OCI-LY7 (cell line): ENCODE measurements at regions not wholly inside any gene's neighbourhood (a gene's known extent, or its start where the extent isn't known, plus 50 kb on each side); places are given as distances from the start of the nearest gene placed in this dataset.
"Not testable (repeated sequence)": the region's sequence is repeated elsewhere in the genome, so short reads cannot be mapped to it uniquely, and the experiment has no call there.

Experiments
- BruUV-seq: library from RNA; stranded (reverse); fragments of 400-500 nt; replicated peaks from 2 replicates; lab custom pipeline; 2021; lab: Mats Ljungman, UMichigan
- CTCF ChIA-PET: fragments of 300-600 bp; sonication (Branson Sonifier 250); formaldehyde crosslinking; loops from one replicate; lab custom pipeline; 2022; ENCODE audit warnings: antibody characterized with exemption; ENCODE audit not compliant: unreplicated experiment; lab: Charles Lee
- POLR2A ChIA-PET: fragments of 300-600 bp; sonication (Branson Sonifier 250); formaldehyde crosslinking; loops from one replicate; lab custom pipeline; 2022; ENCODE audit warnings: antibody characterized with exemption; lab: Charles Lee
- DNase-seq: peaks from one replicate; pipeline ENCODE4 v3.0.0-alpha.2; 2015; ENCODE audit warnings: low spot score
- H2AFZ ChIP-seq: fragments of 200-600 bp; sonication (generic), shearing (Covaris generic); 2 replicates; pipeline ENCODE4 v1.6.1; 2014; ENCODE audit warnings: mild to moderate bottlenecking, antibody characterized with exemption, low read length, moderate library complexity
- H3K27ac ChIP-seq: fragments of 200-600 bp; sonication (generic); 2 replicates; pipeline ENCODE4 v1.5.1; 2014; ENCODE audit warnings: mixed run types, low read depth, mild to moderate bottlenecking, moderate library complexity, low read length, inconsistent platforms; ENCODE audit not compliant: poor library complexity, severe bottlenecking
- H3K36me3 ChIP-seq: fragments of 200-600 bp; sonication (generic); 2 replicates; pipeline ENCODE4 v1.6.1; 2014; ENCODE audit warnings: mild to moderate bottlenecking, antibody characterized with exemption, low read length, moderate library complexity, mixed read lengths; ENCODE audit not compliant: insufficient read depth
- H3K4me1 ChIP-seq: fragments of 200-600 bp; sonication (generic); 2 replicates; pipeline ENCODE4 v1.5.1; 2014; ENCODE audit warnings: mild to moderate bottlenecking, low read length; ENCODE audit not compliant: insufficient read depth, poor library complexity, severe bottlenecking
- H3K4me2 ChIP-seq: fragments of 200-600 bp; sonication (generic); 2 replicates; pipeline ENCODE4 v1.6.1; 2014; ENCODE audit warnings: mild to moderate bottlenecking, low read length
- H3K4me3 ChIP-seq: fragments of 200-600 bp; sonication (generic); 2 replicates; pipeline ENCODE4 v1.5.1; 2014; ENCODE audit warnings: mild to moderate bottlenecking, low read depth, low read length; ENCODE audit not compliant: poor library complexity, severe bottlenecking
- H3K79me2 ChIP-seq: fragments of 200-600 bp; sonication (generic); 2 replicates; pipeline ENCODE4 v1.6.1; 2016; ENCODE audit warnings: low read depth, mild to moderate bottlenecking, low read length, moderate library complexity, mixed read lengths; ENCODE audit not compliant: insufficient read depth
- H3K9me2 ChIP-seq: fragments of 200-600 bp; sonication (generic); 2 replicates; pipeline ENCODE4 v1.6.1; 2016; ENCODE audit warnings: mild to moderate bottlenecking, low read length, mixed read lengths; ENCODE audit not compliant: insufficient read depth
- H3K9me3 ChIP-seq: fragments of 200-600 bp; sonication (generic); 2 replicates; pipeline ENCODE4 v1.6.1; 2014; ENCODE audit warnings: mild to moderate bottlenecking, mixed run types, low read length, mixed read lengths
- H4K20me1 ChIP-seq: fragments of 200-600 bp; sonication (generic); 2 replicates; pipeline ENCODE4 v1.6.1; 2014; ENCODE audit warnings: mild to moderate bottlenecking, antibody characterized with exemption, low read length, moderate library complexity, mixed read lengths; ENCODE audit not compliant: insufficient read depth
- CTCF ChIP-seq: fragments of 200-600 bp; sonication (generic); conservative IDR thresholded peaks from 2 replicates; pipeline ENCODE4 v1.5.1; 2014; ENCODE audit warnings: mild to moderate bottlenecking, antibody characterized with exemption, low read length, moderate library complexity, mixed read lengths
- EZH2phosphoT487 ChIP-seq: fragments of 200-600 bp; sonication (generic); IDR thresholded peaks from 2 replicates; pipeline ENCODE4 v1.6.1; 2018; ENCODE audit warnings: low read depth, borderline replicate concordance, mild to moderate bottlenecking, mixed run types, antibody characterized with exemption, low read length, moderate library complexity, mixed read lengths
- intact Hi-C: fragments of 100-400 bp; cut with micrococcal nuclease; formaldehyde crosslinking; loops from one replicate; pipeline ENCODE4 v1.10.0; 2022; ENCODE audit not compliant: unreplicated experiment

DNA sequence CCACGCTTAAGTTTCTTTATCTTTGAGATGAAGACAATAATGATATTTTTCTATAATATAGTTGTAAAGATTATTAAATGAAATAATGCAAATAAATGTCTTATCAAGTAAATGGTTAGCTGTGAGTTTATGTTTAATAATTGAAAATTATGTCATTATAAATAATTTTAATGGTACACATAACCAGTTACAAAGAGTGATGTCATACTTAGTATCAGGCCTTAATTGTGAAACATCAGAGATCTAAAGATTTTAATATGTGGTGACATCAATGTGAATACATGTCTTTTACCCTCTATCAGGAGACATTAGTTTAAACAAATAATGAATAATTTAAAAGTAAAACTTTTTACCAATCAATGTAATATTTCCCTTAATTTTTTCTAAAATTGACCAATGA, 63.8 kb upstream of the P2RY1 start:
- intact Hi-C loops = no loop called here
- POLR2A ChIA-PET = interaction anchor here (1.0 kb wide), 1 partner anchor 11 kb away, joined by 3 read pairs; no protein-coding TSS in a partner anchor
- TF ChIP-seq EZH2phosphoT487 (no peak), CTCF (no peak)
- Histone ChIP-seq H3K9me3 (no peaks in the 10 kb centered on the region), H3K9me2 (no peaks in the 10 kb centered on the region), H2AFZ (no peak overlapping the region), H3K79me2 (no peaks in the 10 kb centered on the region), H3K4me2 (no peak overlapping the region), H3K4me1 (no peaks in the 10 kb centered on the region), H4K20me1 (no peaks in the 10 kb centered on the region), H3K4me3 (no peak overlapping the region), H3K36me3 (no peaks in the 10 kb centered on the region), H3K27ac (no peak overlapping the region)
- no TSS peak for BruUV-seq
- no peak for DNase-seq
- CTCF ChIA-PET = no interaction called here

GRCh38 chr3:152772674-152773225, 62.2 kb upstream of the P2RY1 start:
- Histone ChIP-seq H3K36me3 (no peaks in the 10 kb centered on the region), H2AFZ (no peak overlapping the region), H3K4me3 (no peak overlapping the region), H3K27ac (no peak overlapping the region), H3K4me2 (no peak overlapping the region), H3K4me1 (no peaks in the 10 kb centered on the region), H3K79me2 (no peaks in the 10 kb centered on the region), H4K20me1 (no peaks in the 10 kb centered on the region), H3K9me3 (no peaks in the 10 kb centered on the region), H3K9me2 (no peaks in the 10 kb centered on the region)
- TF ChIP-seq EZH2phosphoT487 (no peak), CTCF (no peak)
- intact Hi-C loops = no loop called here
- ChIA-PET POLR2A (interaction anchor here (1.4 kb wide), 1 partner anchor 13 kb away, joined by 3 read pairs; no protein-coding TSS in a partner anchor), CTCF (no interaction called here)
- BruUV-seq = no TSS peak
- DNase-seq = no peak

- Histone ChIP-seq H3K9me3 (no peaks in the 10 kb centered on the region), H2AFZ (no peak overlapping the region), H3K27ac (no peak overlapping the region), H3K9me2 (no peaks in the 10 kb centered on the region), H3K36me3 (no peaks in the 10 kb centered on the region), H3K4me2 (no peak overlapping the region), H3K4me3 (no peak overlapping the region), H4K20me1 (no peaks in the 10 kb centered on the region), H3K79me2 (no peaks in the 10 kb centered on the region), H3K4me1 (no peaks in the 10 kb centered on the region)
- ChIA-PET POLR2A (interaction anchor here (0.7 kb wide), 1 partner anchor 33 kb away, joined by 3 read pairs; no protein-coding TSS in a partner anchor), CTCF (no interaction called here)
- no peak for TF ChIP-seq CTCF
- TF ChIP-seq EZH2phosphoT487 = no peak
- no peak for DNase-seq
- intact Hi-C loops = no loop called here
- BruUV-seq = no TSS peak
Observed at GRCh38 chr3:152773633-152774032, 61.3 kb upstream of the P2RY1 start.

GRCh38 chr3:152774230-152774629, 60.7 kb upstream of the P2RY1 start:
- H3K36me3 ChIP-seq, H3K4me2 ChIP-seq, H3K79me2 ChIP-seq, H3K4me1 ChIP-seq, H4K20me1 ChIP-seq, H3K27ac ChIP-seq, H3K9me2 ChIP-seq, CTCF ChIA-PET, DNase-seq, intact Hi-C loops, H2AFZ ChIP-seq, H3K4me3 ChIP-seq, H3K9me3 ChIP-seq, BruUV-seq: not testable (repeated sequence)
- POLR2A ChIA-PET = interaction anchor here (0.7 to 1.4 kb wide), 2 partner anchors 22 to 32 kb away, joined by 3 read pairs; no protein-coding TSS in a partner anchor
